GM12891 (cell line): ENCODE measurements at regions not wholly inside any gene's neighbourhood (a gene's known extent, or its start where the extent isn't known, plus 50 kb on each side); places are given as distances from the start of the nearest gene placed in this dataset.
"Not testable (repeated sequence)": the region's sequence is repeated elsewhere in the genome, so short reads cannot be mapped to it uniquely, and the experiment has no call there.

ENCODE experiments used
- DNase-seq: peaks from one replicate; pipeline ENCODE4 v3.0.0; 2011; ENCODE audit warnings: low spot score; ENCODE audit not compliant: insufficient read length
- FAIRE-seq: peaks from 2 replicates; lab custom pipeline; 2011; peaks lifted over from hg19 to GRCh38; lab: Jason Lieb, UNC
- PAX5 ChIP-seq: IDR thresholded peaks from 2 replicates; pipeline ENCODE4 v1.6.1; 2011; ENCODE audit warnings: low read length, moderate library complexity, mild to moderate bottlenecking; ENCODE audit not compliant: insufficient read depth, severe bottlenecking
- POLR2A ChIP-seq: IDR thresholded peaks from 2 replicates; pipeline ENCODE4 v1.6.1; 2011; ENCODE audit warnings: low read depth, low read length, control low read depth
- POLR2AphosphoS5 ChIP-seq: IDR thresholded peaks from 2 replicates; pipeline ENCODE4 v1.6.1; 2011; ENCODE audit warnings: low read depth, low read length, control low read depth
- POU2F2 ChIP-seq: IDR thresholded peaks from 2 replicates; pipeline ENCODE4 v1.6.1; 2011; ENCODE audit warnings: low read depth, mild to moderate bottlenecking, control low read depth, low read length, moderate library complexity
- SPI1 ChIP-seq: IDR thresholded peaks from 2 replicates; pipeline ENCODE4 v1.6.1; 2011; ENCODE audit warnings: low read depth, low read length, control low read depth
- TAF1 ChIP-seq: IDR thresholded peaks from 2 replicates; pipeline ENCODE4 v1.6.1; 2011; ENCODE audit warnings: low read depth, low read length, control low read depth

GRCh38 chr13:78540058-78540457 lies 63.3 kb downstream of the POU4F1 start:
- TF ChIP-seq POLR2A (no peak), TAF1 (no peak), PAX5 (no peak), POLR2AphosphoS5 (no peak), SPI1 (no peak), POU2F2 (no peak)
- FAIRE-seq, result no peak
- no peak for DNase-seq

GRCh38 chr13:78526044-78526443 lies 77.3 kb downstream of the POU4F1 start:
- DNase-seq, FAIRE-seq: not testable (repeated sequence)

GRCh38 chr13:78524936-78525335 lies 78.4 kb downstream of the POU4F1 start:
- TF ChIP-seq PAX5 (no peak), TAF1 (no peak), POLR2AphosphoS5 (no peak), POU2F2 (no peak), POLR2A (no peak)
- no peak for FAIRE-seq
- no peak for DNase-seq

GRCh38 chr13:78521091-78521490 lies 82.3 kb downstream of the POU4F1 start:
- TF ChIP-seq PAX5 (no peak), POLR2AphosphoS5 (no peak), TAF1 (no peak), POU2F2 (no peak), POLR2A (no peak), SPI1 (no peak)
- FAIRE-seq, result no peak
- DNase-seq, result no peak

- no peak for FAIRE-seq
Measured at GRCh38 chr13:78520425-78520824, 82.9 kb downstream of the POU4F1 start.

GRCh38 chr13:78518482-78518881 lies 84.9 kb downstream of the POU4F1 start:
- not testable (repeated sequence) for DNase-seq, FAIRE-seq

More at GRCh38 chr13:78520425-78520824, 82.9 kb downstream of the POU4F1 start:
- TF ChIP-seq POLR2A (no peak), TAF1 (no peak), PAX5 (no peak), SPI1 (no peak), POU2F2 (no peak), POLR2AphosphoS5 (no peak)
- no peak for DNase-seq

GRCh38 chr13:78499802-78500201 lies 103.5 kb downstream of the POU4F1 start:
- no peak for DNase-seq
- TF ChIP-seq POLR2A, result no peak
- TF ChIP-seq TAF1, result no peak
- FAIRE-seq, result no peak

- FAIRE-seq (no peak), DNase-seq (no peak)
- no peak for TF ChIP-seq TAF1
- no peak for TF ChIP-seq POU2F2
- TF ChIP-seq POLR2AphosphoS5, result no peak
- TF ChIP-seq SPI1, result no peak
- TF ChIP-seq POLR2A, result no peak
- TF ChIP-seq PAX5, result no peak
Measured at GRCh38 chr13:78497702-78498355, 105.5 kb downstream of the POU4F1 start.

GRCh38 chr13:78491978-78492377 lies 111.4 kb downstream of the POU4F1 start:
- FAIRE-seq, result no peak
- DNase-seq, result no peak
- TF ChIP-seq SPI1 (no peak), TAF1 (no peak), POLR2AphosphoS5 (no peak), PAX5 (no peak), POU2F2 (no peak)

- not testable (repeated sequence) for FAIRE-seq, DNase-seq
Measured at GRCh38 chr13:78490225-78490624, 113.1 kb downstream of the POU4F1 start.

GRCh38 chr13:78487707-78488106 lies 115.6 kb downstream of the POU4F1 start:
- FAIRE-seq (no peak), DNase-seq (no peak)
- TF ChIP-seq PAX5 (no peak), POLR2A (no peak), POU2F2 (no peak), TAF1 (no peak), SPI1 (no peak), POLR2AphosphoS5 (no peak)

More at GRCh38 chr13:78490225-78490624, 113.1 kb downstream of the POU4F1 start:
- peak; percentile 41 for TF ChIP-seq SPI1
